ENCODE measurements at regions not wholly inside any gene's neighbourhood (a gene's known extent, or its start where the extent isn't known, plus 50 kb on each side); places are given as distances from the start of the nearest gene placed in this dataset.

- DNase-seq (ENCODE audit: extremely low spot score) = peak; percentile 39
- Histone ChIP-seq H3K36me3 (no peaks in the 10 kb centered on the region), H3K4me1 (no peaks in the 10 kb centered on the region), H3K27ac (replicated peaks in 1 of 4) (no peak overlapping the region), H3K4me3 (no peak overlapping the region), H3K9me3 (no peaks in the 10 kb centered on the region), H3K27me3 (peaks cover 0 to 34% (median 0%) of the 10 kb centered on the region in 4 donors)
- WGBS = 48% methylated on average over 1 of the region's 1 CpG
- no peak for TF ChIP-seq CTCF (IDR thresholded peaks at IDR 0.05)
- no peak for TF ChIP-seq POLR2A (IDR thresholded peaks at IDR 0.05; ENCODE audit: low read depth)
- no peak for TF ChIP-seq POLR2AphosphoS5 (IDR thresholded peaks at IDR 0.05)
- TF ChIP-seq EP300 (IDR thresholded peaks at IDR 0.05) = no peak
- intact Hi-C loops (cut with DNase I) = no loop called here
Observed at GRCh38 chr1:34365295-34365694, 188.6 kb downstream of the C1orf94 start.

- Histone ChIP-seq H3K27ac (replicated peaks in 1 of 4) (no peak overlapping the region), H3K27me3 (peaks cover 0 to 32% (median 0%) of the 10 kb centered on the region in 4 donors), H3K9me3 (no peaks in the 10 kb centered on the region), H3K4me1 (no peaks in the 10 kb centered on the region), H3K4me3 (no peak overlapping the region), H3K36me3 (no peaks in the 10 kb centered on the region)
- TF ChIP-seq POLR2A (IDR thresholded peaks at IDR 0.05; ENCODE audit: low read depth) = no peak
- TF ChIP-seq CTCF (IDR thresholded peaks at IDR 0.05) = no peak
- TF ChIP-seq POLR2AphosphoS5 (IDR thresholded peaks at IDR 0.05) = no peak
- no peak for TF ChIP-seq EP300 (IDR thresholded peaks at IDR 0.05)
- WGBS = 62% methylated on average over 3 of the region's 3 CpGs
- intact Hi-C loops (cut with DNase I) = no loop called here
- DNase-seq (ENCODE audit: extremely low spot score) = peak; percentile 62
Observed at GRCh38 chr1:34366875-34367624, 190.3 kb downstream of the C1orf94 start.

GRCh38 chr1:34367954-34368353 lies 191.2 kb downstream of the C1orf94 start:
- WGBS = 57% methylated on average over 6 of the region's 6 CpGs
- peak; percentile 45 for DNase-seq (ENCODE audit: extremely low spot score)
- Histone ChIP-seq H3K4me3 (no peak overlapping the region), H3K4me1 (no peaks in the 10 kb centered on the region), H3K9me3 (no peaks in the 10 kb centered on the region), H3K27me3 (peaks cover 0 to 28% (median 0%) of the 10 kb centered on the region in 4 donors), H3K36me3 (no peaks in the 10 kb centered on the region), H3K27ac (replicated peaks in 1 of 4) (no peak overlapping the region)
- intact Hi-C loops (cut with DNase I) = no loop called here
- no peak for TF ChIP-seq POLR2AphosphoS5 (IDR thresholded peaks at IDR 0.05)
- TF ChIP-seq EP300 (IDR thresholded peaks at IDR 0.05) = no peak
- TF ChIP-seq CTCF (IDR thresholded peaks at IDR 0.05) = no peak
- TF ChIP-seq POLR2A (IDR thresholded peaks at IDR 0.05; ENCODE audit: low read depth) = no peak

- Histone ChIP-seq H3K9me3 (no peaks in the 10 kb centered on the region), H3K27ac (replicated peaks in 1 of 4) (no peak overlapping the region), H3K4me3 (no peak overlapping the region), H3K36me3 (no peaks in the 10 kb centered on the region), H3K27me3 (peaks cover 0 to 25% (median 0%) of the 10 kb centered on the region in 4 donors), H3K4me1 (no peaks in the 10 kb centered on the region)
- WGBS = 84% methylated on average over 9 of the region's 10 CpGs
- intact Hi-C loops (cut with DNase I) = no loop called here
- peak; percentile 64 for DNase-seq (ENCODE audit: extremely low spot score)
- TF ChIP-seq EP300 (IDR thresholded peaks at IDR 0.05) (no peak), CTCF (IDR thresholded peaks at IDR 0.05) (no peak), POLR2A (IDR thresholded peaks at IDR 0.05; ENCODE audit: low read depth) (no peak), POLR2AphosphoS5 (IDR thresholded peaks at IDR 0.05) (no peak)
Observed at GRCh38 chr1:34369701-34370455, 193.2 kb downstream of the C1orf94 start.

All from esophagus muscularis mucosa (tissue), 4 donors.